GM19043 (cell line): ENCODE measurements at regions not wholly inside any gene's neighbourhood (a gene's known extent, or its start where the extent isn't known, plus 50 kb on each side); places are given as distances from the start of the nearest gene placed in this dataset.
"Not testable (repeated sequence)": the region's sequence is repeated elsewhere in the genome, so short reads cannot be mapped to it uniquely, and the experiment has no call there.

Experiments
- ATAC-seq: cut with Tn5 transposase; IDR thresholded peaks from one replicate; pipeline ENCODE4 v1.9.1; 2021; ENCODE audit warnings: low read depth; ENCODE audit not compliant: unreplicated experiment

- no peak for ATAC-seq
These were observed 1079.3 kb downstream of the EPHA7 start for GRCh38 chr6:92339936-92340640.

GRCh38 chr6:92337571-92337970 lies 1081.8 kb downstream of the EPHA7 start:
- ATAC-seq: no peak

DNA sequence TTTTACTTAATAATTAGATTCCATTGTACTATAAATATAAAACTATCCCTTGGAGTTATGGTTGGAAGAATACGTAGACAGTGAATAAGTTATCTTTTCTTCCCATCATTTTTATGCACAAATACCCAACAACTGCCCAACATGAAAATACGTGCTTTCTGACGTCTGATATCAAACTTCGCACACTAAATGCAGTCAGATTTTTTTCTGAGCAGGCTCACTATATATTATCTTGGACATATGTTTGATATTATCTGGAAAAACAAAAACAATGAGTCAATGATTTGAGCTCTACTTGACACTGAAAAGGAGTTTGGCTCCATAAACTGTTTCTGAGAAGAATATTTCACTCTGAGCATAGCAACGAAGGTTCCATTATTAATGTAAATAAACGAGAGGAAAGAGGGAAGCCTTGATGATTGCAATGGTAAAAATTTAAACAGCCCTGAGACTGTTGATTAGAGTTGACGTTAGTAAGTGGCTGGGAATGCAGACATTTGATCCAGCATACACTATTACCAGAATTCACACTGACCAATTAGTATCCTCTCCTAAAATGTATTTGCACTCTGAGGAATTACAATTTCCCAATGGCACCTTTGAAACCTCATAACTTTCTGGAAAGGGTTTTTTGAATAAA lies 1090.0 kb downstream of the EPHA7 start:
- no peak for ATAC-seq

- no peak for ATAC-seq
These were observed 1104.0 kb downstream of the EPHA7 start for GRCh38 chr6:92315312-92315711.

- no peak for ATAC-seq
These were observed 1122.3 kb downstream of the EPHA7 start for GRCh38 chr6:92297101-92297500.

DNA sequence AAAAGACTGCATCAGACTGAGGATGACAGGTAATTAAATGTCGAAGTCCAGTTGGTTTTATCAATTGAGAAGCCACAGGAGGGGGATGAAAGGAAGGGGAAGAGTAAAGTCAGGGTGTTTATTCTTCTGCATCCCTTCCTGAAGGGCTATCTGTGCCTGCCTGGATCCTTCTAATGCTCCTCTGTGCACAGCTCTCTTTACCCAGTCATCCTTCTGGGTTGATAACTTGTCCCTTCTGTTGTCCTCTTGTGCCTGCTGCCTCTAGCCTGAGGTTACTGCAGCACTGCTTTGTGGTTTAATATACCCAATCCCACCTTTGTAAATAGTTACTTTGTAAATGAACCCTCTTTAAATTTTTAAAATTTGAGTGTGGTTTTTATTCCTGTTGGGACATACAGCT lies 1127.3 kb downstream of the EPHA7 start:
- no peak for ATAC-seq

DNA sequence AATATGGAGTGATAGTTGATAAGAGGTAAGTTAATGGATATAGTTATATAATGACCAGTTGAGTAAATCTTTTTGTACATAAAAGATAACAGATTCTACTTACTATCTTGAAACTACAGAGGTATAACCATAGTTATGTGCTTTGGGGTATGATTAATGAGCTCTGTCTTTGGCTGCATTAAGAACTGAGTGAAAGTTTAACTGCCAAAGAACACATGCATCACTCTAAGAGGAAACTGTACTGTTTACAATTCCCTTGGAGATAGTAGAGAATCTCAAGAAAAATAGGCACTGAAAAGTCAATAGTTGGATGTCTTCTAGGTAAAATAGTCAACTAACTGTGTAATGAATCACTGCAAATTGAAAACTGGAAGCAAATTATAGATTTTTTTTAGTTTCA lies 1129.5 kb downstream of the EPHA7 start:
- ATAC-seq: no peak

DNA sequence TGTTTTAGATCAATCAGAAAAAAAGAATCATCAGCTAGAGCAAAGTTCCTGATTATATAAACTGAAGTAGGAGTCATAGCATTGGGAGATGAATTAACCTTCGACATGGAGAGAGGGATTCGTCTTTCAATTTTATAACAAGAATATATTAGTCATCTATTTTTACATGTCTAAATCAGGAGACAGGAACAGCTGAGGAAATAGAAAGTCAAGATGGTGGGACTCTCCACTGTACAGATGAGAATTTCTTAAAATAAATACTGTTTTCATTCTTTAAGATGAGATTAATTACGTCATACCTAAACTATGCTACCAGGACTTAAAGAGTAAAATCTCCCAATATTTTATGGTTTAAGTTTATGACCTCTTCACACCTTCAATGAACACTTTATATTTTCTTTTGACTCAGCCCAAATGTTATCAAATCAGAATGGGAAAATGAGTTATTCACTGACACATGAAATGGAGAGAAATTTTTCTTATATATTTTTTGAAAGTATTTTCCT lies 1137.7 kb downstream of the EPHA7 start:
- no peak for ATAC-seq

- no peak for ATAC-seq
These were observed 1144.2 kb downstream of the EPHA7 start for GRCh38 chr6:92275150-92275549.

DNA sequence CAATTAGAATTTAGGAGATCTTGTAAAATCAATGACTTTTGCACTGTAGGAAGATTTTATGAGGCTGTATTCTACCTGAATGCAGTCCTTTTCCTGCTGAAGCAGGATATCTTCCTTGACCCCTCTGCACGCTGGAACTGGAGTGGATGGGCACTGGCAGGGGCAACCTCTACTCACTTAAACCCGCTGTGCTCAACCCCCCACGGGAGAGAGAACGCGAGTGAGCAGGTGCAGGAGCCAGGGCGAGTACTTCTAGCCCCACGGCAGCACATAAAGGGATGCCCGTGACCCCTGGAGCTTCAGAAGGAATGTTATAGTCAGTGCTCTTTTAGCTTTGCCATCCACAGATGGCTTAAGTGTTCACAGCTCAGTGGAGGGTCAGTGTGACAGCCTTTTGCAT lies 1144.8 kb downstream of the EPHA7 start:
- ATAC-seq: no peak

GRCh38 chr6:92273694-92274093 lies 1145.7 kb downstream of the EPHA7 start:
- ATAC-seq: no peak

DNA sequence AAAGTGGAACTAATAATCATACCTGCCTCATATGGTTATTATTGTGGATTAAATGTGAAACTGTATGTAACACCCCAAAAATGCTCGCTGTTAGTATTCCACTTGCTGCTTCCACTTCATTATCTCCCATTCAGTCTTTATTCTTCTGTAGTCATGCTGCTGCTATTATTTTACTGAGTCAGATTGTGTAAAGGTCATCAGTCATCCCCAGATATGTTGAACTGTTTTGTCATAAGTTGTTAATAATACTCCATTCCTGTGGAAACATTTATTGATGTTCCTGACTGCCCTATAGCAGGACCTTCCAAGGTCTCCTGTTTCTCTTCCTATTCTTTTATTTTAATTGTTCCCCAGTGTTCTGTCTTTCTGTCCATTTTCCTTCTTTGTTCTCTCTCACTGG lies 1148.3 kb downstream of the EPHA7 start:
- ATAC-seq: no peak

DNA sequence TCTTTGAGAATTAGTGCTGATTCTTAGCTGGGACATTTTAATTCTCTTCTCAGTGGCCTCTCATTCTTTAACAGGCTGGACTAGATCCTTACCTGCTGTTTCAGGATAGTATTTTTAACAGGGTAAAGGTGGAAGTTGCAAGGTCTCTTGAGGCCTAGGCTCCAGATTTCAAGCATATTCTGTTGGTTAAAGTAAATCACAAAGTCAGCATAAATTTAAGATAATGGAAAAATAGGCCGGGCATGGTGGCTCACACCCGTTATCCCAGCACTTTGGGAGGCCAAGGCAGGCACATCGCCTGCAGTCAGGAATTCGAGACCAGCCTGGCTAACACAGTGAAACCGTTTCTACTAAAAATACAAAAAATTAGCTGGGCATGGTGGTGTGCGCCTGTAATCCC lies 1149.0 kb downstream of the EPHA7 start:
- ATAC-seq: no peak

DNA sequence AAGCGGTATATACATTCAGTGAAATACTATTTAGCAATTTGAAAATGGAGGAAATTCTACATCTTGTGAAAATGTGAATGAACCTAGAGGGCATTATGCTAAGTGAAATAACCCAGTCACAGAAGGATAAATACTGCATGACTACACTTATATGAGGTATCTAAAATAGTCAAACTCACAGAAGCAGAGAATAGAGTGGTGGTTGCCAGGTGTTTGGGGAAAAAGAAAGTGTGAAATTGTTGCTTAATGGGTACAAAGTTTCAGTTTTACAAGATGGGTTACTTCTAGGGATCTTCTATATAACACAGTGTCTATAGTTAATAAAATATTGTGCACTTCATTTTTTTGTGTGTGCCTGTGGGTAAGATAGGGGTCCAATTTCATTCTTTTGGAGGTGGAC lies 1152.0 kb downstream of the EPHA7 start:
- ATAC-seq: no peak

DNA sequence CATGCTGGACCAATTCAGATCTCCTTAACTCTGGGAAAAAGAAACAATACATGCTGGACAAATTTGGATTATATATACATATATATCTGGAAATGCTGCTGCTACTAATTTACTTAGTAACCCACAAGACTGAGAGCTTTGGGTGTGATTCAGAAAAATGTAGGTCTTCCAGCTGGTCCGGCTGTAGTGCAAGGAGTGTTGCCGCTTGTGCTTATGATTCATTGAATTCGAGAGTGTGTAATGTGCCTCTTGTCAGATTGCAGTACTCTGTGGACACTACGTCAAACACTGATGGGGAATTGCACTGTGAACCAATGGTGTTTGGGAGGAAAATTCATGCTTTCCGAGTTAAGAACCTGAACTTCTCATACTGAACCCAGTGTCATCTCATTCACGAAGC lies 1155.5 kb downstream of the EPHA7 start:
- no peak for ATAC-seq

GRCh38 chr6:92259171-92259570 lies 1160.2 kb downstream of the EPHA7 start:
- ATAC-seq: no peak

DNA sequence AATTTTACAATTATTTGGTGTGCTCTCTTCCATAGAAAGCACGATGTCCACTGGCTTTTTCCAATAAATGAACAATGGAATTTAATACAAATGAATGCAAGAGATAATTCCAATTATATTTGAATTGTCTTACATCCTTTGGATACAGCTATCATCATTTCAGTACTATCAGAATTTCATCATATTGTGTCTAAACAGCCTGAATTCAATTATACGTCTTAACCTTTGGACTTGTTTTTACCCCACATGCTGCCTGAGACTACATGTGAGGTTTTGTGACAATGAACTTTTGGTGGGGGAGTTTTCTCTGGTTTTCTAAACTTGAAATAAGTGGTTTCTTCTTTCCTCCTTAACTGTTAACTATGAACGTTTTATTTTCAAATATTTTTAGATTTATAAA lies 1176.0 kb downstream of the EPHA7 start:
- no peak for ATAC-seq

- no peak for ATAC-seq
These were observed 1188.1 kb downstream of the EPHA7 start for GRCh38 chr6:92231171-92231701.

DNA sequence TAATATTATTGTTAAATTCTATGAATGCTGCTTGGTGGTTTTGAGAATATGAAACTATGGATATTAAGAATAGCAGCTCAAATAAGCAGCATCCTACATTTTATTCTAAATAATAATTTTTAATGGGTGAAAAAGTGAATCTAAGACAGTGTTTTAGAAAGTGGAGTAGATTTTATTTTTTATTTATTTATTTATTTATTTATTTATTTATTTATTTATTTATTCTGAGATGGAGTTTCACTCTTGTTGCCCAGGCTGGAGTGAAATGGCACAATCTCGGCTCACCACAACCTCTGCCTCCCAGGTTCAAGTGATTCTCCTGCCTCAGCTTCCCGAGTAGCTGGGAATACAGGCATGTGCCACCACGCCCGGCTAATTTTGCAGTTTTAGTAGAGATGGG lies 1199.4 kb downstream of the EPHA7 start:
- ATAC-seq: not testable (repeated sequence)

DNA sequence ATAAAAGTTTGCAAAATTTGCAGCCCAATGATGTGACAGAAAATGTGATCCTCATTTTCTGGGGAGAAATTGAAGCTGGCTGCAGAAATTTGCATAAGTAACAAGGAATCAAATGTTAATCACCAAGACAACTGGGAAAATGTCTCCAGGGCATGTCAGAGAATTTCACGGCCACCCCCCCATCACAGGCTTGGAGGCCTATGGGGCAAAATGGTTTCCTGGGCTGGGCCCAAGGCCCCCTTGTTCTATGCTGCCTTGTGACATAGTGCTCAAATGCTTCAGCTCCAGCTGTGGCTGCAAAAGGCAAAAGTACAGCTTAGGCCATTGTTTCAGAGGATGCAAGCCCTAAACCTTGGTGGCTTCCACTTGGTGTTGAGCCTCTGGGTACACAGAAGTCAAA lies 1202.6 kb downstream of the EPHA7 start:
- no peak for ATAC-seq

DNA sequence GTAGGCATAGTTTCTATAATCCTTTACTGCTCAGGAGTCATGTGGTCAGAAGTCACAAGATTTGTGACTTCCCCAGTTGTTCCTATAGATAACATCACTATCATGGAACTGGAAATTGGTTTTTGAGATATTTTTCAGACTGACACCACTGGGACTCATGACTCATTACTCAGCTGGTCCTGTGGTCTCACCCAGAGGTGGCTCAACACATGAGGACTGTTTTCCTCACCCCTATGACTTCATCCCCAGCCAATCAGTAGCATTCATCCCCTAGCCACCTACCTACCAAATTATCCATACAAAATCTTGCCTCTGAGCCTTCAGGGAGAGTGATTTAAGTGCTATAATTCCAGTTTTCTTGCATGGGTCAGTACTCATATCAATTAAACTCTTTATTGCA lies 1217.7 kb downstream of the EPHA7 start:
- no peak for ATAC-seq

- ATAC-seq: no peak
These were observed 1223.0 kb downstream of the EPHA7 start for GRCh38 chr6:92196325-92196724.
